Omental fat pad (tissue), 3 donors: ENCODE measurements at regions not wholly inside any gene's neighbourhood (a gene's known extent, or its start where the extent isn't known, plus 50 kb on each side); places are given as distances from the start of the nearest gene placed in this dataset.

Experiments used
- ATAC-seq: fragments of 150-250 bp; one replicate; pipeline ENCODE4 v1.9.1; 2016; ENCODE audit warnings: mild to moderate bottlenecking, moderate library complexity; ENCODE audit not compliant: low FRiP score
- DNase-seq: peaks from one replicate; pipeline ENCODE4 v3.0.0-alpha.2; 2019; ENCODE audit warnings: low spot score
- TF ChIP-seq, protein P1 (sequence below), 3 donors: fragments of 450-650 bp; IDR thresholded peaks; one replicate each; pipeline ENCODE4 v1.5.1; 2016 to 2017; ENCODE audit warnings: antibody characterized with exemption in 3 of 3, mild to moderate bottlenecking in 3 of 3, moderate library complexity in 2 of 3

DNA sequence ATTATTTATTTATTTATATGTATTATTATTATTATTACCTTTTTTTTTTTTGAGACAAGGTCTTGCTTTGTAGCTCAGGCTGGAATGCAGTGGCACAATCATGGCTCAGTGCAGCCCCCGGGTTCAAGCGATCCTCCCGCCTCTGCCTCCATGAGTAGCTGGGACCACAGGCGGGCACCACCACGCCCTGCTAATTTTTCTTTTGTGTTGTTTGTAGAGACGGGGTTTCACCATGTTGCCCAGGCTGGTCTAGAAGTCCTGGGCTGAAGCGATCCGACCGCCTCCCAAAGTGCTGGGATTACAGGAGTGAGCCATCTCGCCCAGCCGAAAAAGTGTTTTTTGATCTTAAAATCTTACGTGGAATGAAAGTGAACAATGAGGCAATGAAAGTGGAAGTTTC, 79.4 kb upstream of the C1GALT1 start:
- DNase-seq (no peak), ATAC-seq (no peak)
- TF ChIP-seq, protein P1, sequence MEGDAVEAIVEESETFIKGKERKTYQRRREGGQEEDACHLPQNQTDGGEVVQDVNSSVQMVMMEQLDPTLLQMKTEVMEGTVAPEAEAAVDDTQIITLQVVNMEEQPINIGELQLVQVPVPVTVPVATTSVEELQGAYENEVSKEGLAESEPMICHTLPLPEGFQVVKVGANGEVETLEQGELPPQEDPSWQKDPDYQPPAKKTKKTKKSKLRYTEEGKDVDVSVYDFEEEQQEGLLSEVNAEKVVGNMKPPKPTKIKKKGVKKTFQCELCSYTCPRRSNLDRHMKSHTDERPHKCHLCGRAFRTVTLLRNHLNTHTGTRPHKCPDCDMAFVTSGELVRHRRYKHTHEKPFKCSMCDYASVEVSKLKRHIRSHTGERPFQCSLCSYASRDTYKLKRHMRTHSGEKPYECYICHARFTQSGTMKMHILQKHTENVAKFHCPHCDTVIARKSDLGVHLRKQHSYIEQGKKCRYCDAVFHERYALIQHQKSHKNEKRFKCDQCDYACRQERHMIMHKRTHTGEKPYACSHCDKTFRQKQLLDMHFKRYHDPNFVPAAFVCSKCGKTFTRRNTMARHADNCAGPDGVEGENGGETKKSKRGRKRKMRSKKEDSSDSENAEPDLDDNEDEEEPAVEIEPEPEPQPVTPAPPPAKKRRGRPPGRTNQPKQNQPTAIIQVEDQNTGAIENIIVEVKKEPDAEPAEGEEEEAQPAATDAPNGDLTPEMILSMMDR (IDR thresholded peaks at IDR 0.05), result no peak

DNA sequence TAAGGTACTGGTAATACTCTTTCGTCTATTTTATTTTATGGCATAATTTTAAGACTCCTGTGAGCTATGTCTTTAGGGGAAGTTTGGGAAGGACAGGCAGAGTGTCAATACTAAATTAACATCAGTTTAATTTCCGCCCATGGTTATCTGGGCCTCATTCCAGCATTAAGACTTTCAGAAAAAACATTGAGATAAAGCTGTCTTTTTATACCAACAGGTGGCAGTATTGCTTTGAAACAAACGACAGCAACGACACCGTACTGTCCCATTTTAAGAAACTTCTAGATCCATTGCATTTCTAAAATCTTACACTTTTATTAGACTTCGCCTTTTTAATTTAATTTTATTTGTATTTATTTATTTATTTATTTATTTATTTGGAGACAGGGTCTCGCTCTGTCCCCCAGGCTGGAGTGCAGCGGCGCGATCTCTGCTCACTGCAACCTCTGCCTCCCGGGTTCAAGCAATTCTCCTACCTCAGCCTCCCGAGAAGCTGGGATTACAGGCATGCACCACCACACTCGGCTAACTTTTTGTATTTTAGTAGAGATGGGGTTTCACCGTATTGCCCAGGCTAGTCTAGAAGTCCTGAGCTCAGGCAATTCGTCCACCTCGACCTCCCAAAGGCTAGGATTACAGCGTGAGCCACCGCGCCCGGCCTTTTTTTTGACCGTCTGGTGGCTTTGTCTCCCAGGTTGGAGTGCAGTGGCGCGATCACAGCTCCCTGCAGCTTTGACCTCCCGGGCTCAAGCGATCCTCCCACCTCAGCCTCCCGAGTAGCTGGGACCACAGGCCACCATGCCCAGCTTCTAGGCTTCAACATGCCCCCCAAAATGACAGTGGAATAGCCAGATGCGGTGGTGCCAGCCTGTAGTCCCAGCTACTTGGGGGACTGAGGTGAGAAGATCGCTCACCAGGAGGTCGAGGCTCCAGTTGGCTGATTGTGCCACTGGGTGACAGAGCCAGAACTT, 78.7 kb upstream of the C1GALT1 start:
- ATAC-seq (no peak), DNase-seq (no peak)
- TF ChIP-seq, protein P1 (IDR thresholded peaks at IDR 0.05), result no peak

DNA sequence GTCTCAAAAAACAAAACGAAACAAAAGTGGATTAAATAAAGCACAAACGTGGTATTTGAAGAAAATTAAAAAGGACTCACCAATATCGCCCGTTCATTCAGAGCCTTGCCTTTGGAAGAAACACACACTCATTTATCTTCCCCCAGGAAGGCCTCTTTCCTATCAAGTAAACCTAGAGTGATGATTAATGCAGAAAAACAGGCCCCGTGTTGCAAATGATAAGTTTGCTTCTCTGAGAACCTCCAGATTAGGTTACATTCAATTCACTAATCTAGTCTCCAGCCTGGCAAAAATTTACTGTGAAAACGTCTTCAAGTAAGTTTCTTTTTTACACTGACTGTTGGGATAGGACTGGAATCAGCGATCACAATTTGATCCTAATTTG, 78.0 kb upstream of the C1GALT1 start:
- DNase-seq (no peak), ATAC-seq (peak; percentile 45)
- TF ChIP-seq, protein P1 (IDR thresholded peaks at IDR 0.05), result no peak

DNA sequence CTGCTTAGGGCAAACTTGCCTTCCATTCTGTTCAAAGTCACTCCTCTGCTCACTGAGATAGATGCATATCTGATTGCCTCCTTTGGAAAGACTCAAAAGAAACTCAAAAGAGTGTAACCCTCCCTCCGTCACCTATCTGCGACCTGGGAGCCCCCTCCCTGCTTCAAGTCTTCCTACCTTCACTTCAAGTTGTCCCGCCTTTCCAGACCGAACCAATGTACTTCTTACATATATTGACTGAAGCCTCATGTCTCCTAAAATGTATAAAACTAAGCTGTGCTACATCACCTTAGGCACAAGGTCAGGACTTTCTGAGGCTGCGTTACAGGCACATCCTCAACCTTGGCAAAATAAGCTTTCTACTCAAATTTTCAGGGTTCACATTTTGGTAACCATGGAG, 77.4 kb upstream of the C1GALT1 start:
- TF ChIP-seq, protein P1 (IDR thresholded peaks at IDR 0.05), result no peak
- DNase-seq (no peak), ATAC-seq (no peak)

DNA sequence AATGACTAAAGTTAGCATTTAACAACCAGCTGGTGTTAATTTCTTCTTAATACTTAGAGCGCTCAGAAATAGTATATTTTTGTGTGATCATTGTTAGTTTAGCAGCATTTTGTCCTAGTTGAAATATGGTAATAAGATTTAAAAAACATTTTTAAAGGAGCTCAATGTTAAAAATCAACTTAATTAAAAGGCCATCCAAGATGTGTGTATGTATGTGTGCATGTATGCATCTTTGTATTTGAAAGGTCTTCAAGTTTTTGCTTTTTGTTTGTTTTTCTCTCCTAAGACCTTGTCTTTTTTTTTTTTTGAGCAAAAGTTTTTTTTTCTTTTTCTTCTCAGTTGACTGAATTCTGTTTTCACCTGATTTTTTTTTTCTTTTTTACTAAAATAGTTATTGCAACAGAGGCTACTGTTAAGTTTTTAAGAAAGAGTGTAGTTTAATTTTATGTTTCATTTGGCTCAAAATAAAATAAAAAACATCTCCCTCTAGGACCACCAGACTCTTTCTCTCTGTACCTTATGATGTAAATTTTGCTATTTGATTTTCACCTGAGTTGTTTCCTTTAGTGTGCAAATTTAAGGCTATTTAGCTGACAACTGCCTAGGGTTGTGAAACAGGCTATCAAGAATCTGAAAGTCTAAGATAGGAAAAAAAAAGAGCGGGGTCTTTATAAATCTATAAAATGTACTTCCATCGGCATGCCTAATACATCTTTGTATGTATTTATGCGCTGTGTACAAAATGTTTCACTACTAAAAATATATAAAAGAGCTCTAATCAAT, 76.4 kb upstream of the C1GALT1 start:
- TF ChIP-seq, protein P1 (IDR thresholded peaks at IDR 0.05), result no peak
- DNase-seq (no peak), ATAC-seq (no peak)

DNA sequence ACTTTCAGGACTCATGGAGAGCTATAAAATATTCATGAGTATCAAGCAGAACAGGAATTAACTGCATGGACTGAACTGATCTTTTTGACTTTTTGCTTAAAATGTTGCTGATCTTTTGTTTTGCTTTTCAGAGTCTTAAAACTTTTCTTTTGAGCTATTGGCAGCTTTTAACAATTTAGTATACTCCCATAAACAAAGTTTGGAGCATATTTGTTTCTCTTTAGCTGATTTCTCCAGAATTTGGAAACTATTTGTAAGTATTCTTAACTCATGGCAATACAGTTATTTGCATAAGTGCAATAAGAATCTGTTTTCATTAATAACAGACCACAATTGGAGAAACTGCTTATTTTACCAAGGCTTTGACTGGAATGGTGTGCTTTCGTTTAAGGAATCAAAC, 73.4 kb upstream of the C1GALT1 start:
- TF ChIP-seq, protein P1 (IDR thresholded peaks at IDR 0.05), result no peak
- DNase-seq (no peak), ATAC-seq (no peak)
